A673 (cell line): ENCODE measurements at regions not wholly inside any gene's neighbourhood (a gene's known extent, or its start where the extent isn't known, plus 50 kb on each side); places are given as distances from the start of the nearest gene placed in this dataset.

Experiments
- BruUV-seq: library from RNA; stranded (reverse); fragments of 400-500 nt; replicated peaks from 2 replicates; lab custom pipeline; 2021; lab: Mats Ljungman, UMichigan
- CTCF ChIA-PET: fragments of 300-600 bp; sonication (Branson Sonifier 250); formaldehyde crosslinking; loops from one replicate; lab custom pipeline; 2022; ENCODE audit warnings: antibody characterized with exemption; lab: Charles Lee
- POLR2A ChIA-PET: fragments of 300-600 bp; sonication (Branson Sonifier 250); formaldehyde crosslinking; loops from one replicate; lab custom pipeline; 2022; ENCODE audit warnings: antibody characterized with exemption; ENCODE audit not compliant: low non-redundant PET; lab: Charles Lee
- DNase-seq: peaks from one replicate; pipeline ENCODE4 v3.0.0-alpha.2; 2015; ENCODE audit warnings: low spot score
- H3K27ac ChIP-seq: fragments of 200-600 bp; sonication (generic); 2 replicates; pipeline ENCODE4 v1.5.1; 2016; ENCODE audit warnings: mixed run types, low read depth, mild to moderate bottlenecking, mixed read lengths, antibody characterized with exemption, low read length; ENCODE audit not compliant: poor library complexity, severe bottlenecking
- H3K27me3 ChIP-seq: fragments of 200-600 bp; sonication (generic); replicated peaks from 2 replicates; pipeline ENCODE4 v1.6.1; 2017; ENCODE audit warnings: mixed run types, low read depth, mild to moderate bottlenecking, mixed read lengths, antibody characterized with exemption, low read length; ENCODE audit not compliant: insufficient read depth, poor library complexity
- H3K36me3 ChIP-seq: fragments of 200-600 bp; sonication (generic); 2 replicates; pipeline ENCODE4 v1.6.1; 2016; ENCODE audit warnings: mixed run types, mild to moderate bottlenecking, mixed read lengths, antibody characterized with exemption, low read length; ENCODE audit not compliant: insufficient read depth, poor library complexity, severe bottlenecking
- H3K4me1 ChIP-seq: fragments of 200-600 bp; sonication (generic); 2 replicates; pipeline ENCODE4 v1.6.1; 2017; ENCODE audit warnings: mixed run types, mild to moderate bottlenecking, mixed read lengths, antibody characterized with exemption, low read length; ENCODE audit not compliant: insufficient read depth, poor library complexity, severe bottlenecking
- H3K4me3 ChIP-seq: fragments of 200-600 bp; sonication (generic); 2 replicates; pipeline ENCODE4 v1.5.1; 2016; ENCODE audit warnings: low read depth, mixed run types, mild to moderate bottlenecking, mixed read lengths, low read length; ENCODE audit not compliant: poor library complexity, severe bottlenecking
- H3K9me3 ChIP-seq: fragments of 200-600 bp; sonication (generic); 2 replicates; pipeline ENCODE4 v1.6.1; 2016; ENCODE audit warnings: mixed run types, low read depth, mild to moderate bottlenecking, mixed read lengths, antibody characterized with exemption, low read length; ENCODE audit not compliant: poor library complexity, severe bottlenecking
- EZH2 ChIP-seq: fragments of 200-600 bp; sonication (generic); IDR thresholded peaks from 2 replicates; pipeline ENCODE4 v1.6.1; 2017; ENCODE audit warnings: borderline replicate concordance, low read depth, mild to moderate bottlenecking, mixed read lengths, antibody characterized with exemption, low read length; ENCODE audit not compliant: poor library complexity, severe bottlenecking
- intact Hi-C: fragments of 100-400 bp; cut with micrococcal nuclease; formaldehyde crosslinking; loops from one replicate; pipeline ENCODE4 v1.10.0; 2022; ENCODE audit not compliant: unreplicated experiment
- TF ChIP-seq, protein P1 (sequence below): fragments of 300-800, 200-600 bp; sonication (generic); conservative IDR thresholded peaks from 2 replicates; pipeline ENCODE4 v1.5.1; 2017; ENCODE audit warnings: low read depth, mild to moderate bottlenecking, antibody characterized with exemption, low read length, moderate library complexity, mixed read lengths

DNA sequence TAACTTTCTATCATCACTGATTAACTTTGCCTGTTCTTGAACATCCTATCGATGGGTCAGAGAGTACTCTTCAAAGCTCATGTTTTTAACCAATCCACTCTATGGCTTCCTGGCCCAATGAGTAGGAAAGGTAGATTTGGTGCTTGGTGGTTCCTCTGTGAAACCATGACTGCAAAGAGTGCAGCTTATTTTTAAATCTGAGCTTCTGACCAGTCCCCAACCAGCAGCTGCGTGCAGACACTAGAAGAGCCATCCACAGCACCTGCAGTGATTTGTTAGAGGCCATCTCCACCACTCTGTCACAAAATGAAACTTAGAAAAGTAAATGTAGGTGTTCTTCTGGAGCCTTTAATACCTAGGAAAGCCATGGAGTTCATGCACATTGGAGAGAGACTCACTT is 107.3 kb upstream of the WWC1 start:
- Histone ChIP-seq H3K27me3 (no peaks in the 10 kb centered on the region), H3K4me1 (peaks cover 2% of the 10 kb centered on the region), H3K27ac (no peak overlapping the region), H3K36me3 (no peaks in the 10 kb centered on the region), H3K9me3 (no peaks in the 10 kb centered on the region), H3K4me3 (no peak overlapping the region)
- DNase-seq = no peak
- no peak for TF ChIP-seq EZH2
- TF ChIP-seq, protein P1, sequence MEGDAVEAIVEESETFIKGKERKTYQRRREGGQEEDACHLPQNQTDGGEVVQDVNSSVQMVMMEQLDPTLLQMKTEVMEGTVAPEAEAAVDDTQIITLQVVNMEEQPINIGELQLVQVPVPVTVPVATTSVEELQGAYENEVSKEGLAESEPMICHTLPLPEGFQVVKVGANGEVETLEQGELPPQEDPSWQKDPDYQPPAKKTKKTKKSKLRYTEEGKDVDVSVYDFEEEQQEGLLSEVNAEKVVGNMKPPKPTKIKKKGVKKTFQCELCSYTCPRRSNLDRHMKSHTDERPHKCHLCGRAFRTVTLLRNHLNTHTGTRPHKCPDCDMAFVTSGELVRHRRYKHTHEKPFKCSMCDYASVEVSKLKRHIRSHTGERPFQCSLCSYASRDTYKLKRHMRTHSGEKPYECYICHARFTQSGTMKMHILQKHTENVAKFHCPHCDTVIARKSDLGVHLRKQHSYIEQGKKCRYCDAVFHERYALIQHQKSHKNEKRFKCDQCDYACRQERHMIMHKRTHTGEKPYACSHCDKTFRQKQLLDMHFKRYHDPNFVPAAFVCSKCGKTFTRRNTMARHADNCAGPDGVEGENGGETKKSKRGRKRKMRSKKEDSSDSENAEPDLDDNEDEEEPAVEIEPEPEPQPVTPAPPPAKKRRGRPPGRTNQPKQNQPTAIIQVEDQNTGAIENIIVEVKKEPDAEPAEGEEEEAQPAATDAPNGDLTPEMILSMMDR = no peak
- CTCF ChIA-PET = no interaction called here
- intact Hi-C loops = no loop called here
- POLR2A ChIA-PET = no interaction called here
- no TSS peak for BruUV-seq

DNA sequence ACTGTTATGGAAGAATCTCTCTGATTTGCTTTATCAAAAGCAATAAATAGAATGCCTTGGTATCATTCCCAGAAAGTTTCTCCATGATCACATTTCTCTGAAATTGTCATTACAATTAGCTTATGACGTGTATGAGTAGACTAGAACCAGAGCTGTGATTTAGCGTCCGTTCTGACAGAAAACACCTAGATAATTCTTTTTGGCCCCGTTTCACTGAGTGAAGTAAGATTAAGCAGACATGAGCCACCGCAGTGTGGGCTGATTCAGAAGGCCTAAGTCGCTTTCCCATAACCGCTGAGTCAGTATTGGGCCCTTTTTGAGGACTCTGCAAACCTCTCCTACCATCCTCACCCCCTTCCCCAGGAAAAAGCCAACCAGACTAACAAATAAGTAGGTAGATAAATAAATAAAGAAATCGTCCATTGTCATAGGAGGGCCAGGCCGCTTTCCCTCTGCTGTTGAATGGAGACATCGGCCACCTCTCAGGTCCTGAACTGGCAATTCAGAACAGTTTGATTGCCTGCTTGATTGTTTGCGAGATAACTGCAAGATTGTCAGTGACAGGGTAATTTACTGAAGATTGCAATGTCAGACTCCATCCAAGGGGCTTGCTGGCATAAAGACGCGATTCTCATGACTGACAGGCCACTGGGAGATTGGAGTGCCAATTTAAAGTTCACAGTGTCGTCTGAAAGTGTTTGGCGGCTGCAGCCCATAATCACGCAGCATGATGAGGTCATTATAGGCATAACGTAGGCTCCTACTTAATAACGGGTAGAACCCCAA is 105.0 kb upstream of the WWC1 start:
- Histone ChIP-seq H3K4me3 (no peak overlapping the region), H3K36me3 (no peaks in the 10 kb centered on the region), H3K4me1 (no peaks in the 10 kb centered on the region), H3K27me3 (no peaks in the 10 kb centered on the region), H3K9me3 (no peaks in the 10 kb centered on the region), H3K27ac (no peak overlapping the region)
- no TSS peak for BruUV-seq
- DNase-seq = no peak
- POLR2A ChIA-PET = no interaction called here
- CTCF ChIA-PET = no interaction called here
- TF ChIP-seq, protein P1 = no peak
- TF ChIP-seq EZH2 = no peak
- intact Hi-C loops = no loop called here

DNA sequence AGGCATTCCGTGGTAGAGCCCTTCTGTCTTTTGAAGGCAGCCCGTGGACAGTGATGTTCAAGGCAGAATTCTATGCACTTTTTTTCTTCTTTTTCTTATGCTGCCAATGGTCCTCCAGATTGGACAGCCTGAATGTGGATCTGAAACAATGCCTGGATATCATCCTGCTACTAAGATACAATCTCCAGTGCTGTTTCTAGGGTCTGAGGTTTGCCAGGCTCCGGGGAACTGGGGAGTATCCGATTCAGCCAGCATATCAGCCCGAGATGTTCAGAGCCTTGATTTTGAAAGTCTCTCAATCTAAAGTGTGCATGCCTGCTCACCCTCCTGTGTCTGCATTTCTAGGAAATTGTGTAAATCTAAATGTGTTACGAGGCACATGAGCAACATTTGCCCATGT is 103.8 kb upstream of the WWC1 start:
- no peak for TF ChIP-seq EZH2
- TF ChIP-seq, protein P1 = no peak
- BruUV-seq = no TSS peak
- intact Hi-C loops = no loop called here
- Histone ChIP-seq H3K4me3 (no peak overlapping the region), H3K9me3 (no peaks in the 10 kb centered on the region), H3K36me3 (no peaks in the 10 kb centered on the region), H3K4me1 (no peaks in the 10 kb centered on the region), H3K27me3 (no peaks in the 10 kb centered on the region), H3K27ac (no peak overlapping the region)
- POLR2A ChIA-PET = no interaction called here
- no peak for DNase-seq
- CTCF ChIA-PET = no interaction called here
